ENCODE measurements at regions not wholly inside any gene's neighbourhood (a gene's known extent, or its start where the extent isn't known, plus 50 kb on each side); places are given as distances from the start of the nearest gene placed in this dataset.

GRCh38 chr10:128981881-128982615 lies 485.0 kb upstream of the MGMT start:
- TF ChIP-seq CTCF (IDR thresholded peaks at IDR 0.05; ENCODE audit: borderline replicate concordance, extremely low read depth, low read length, poor library complexity, severe bottlenecking), result no peak
- Histone ChIP-seq H3K27me3 (ENCODE audit: insufficient read depth, low read length, poor library complexity) (no peaks in the 10 kb centered on the region), H3K9ac (ENCODE audit: low read depth, low read length) (no peak overlapping the region), H3K9me3 (ENCODE audit: insufficient read depth, low read length, severe bottlenecking) (no peaks in the 10 kb centered on the region), H3K36me3 (ENCODE audit: insufficient read depth, low read length) (no peaks in the 10 kb centered on the region), H3K4me1 (ENCODE audit: insufficient read depth, low read length) (no peaks in the 10 kb centered on the region), H2AFZ (ENCODE audit: low read depth, low read length) (no peak overlapping the region), H4K20me1 (ENCODE audit: insufficient read depth, low read length) (no peaks in the 10 kb centered on the region), H3K27ac (ENCODE audit: low read length) (no peak overlapping the region), H3K4me3 (ENCODE audit: low read depth in 1 of 2, low read length in 2 of 2) (no peak overlapping the region), H3K4me2 (ENCODE audit: insufficient read depth, low read length) (no peak overlapping the region), H3K79me2 (ENCODE audit: insufficient read depth, low read length) (no peaks in the 10 kb centered on the region)
- DNase-seq (no peak), ATAC-seq (ENCODE audit: insufficient read depth, low read depth) (no peak)

GRCh38 chr10:128982616-128982915 lies 484.5 kb upstream of the MGMT start:
- no peak overlapping the region for H3K27ac ChIP-seq (ENCODE audit: low read length)
- H3K9me3 ChIP-seq (ENCODE audit: insufficient read depth, low read length, severe bottlenecking), result no peaks in the 10 kb centered on the region
- H3K4me1 ChIP-seq (ENCODE audit: insufficient read depth, low read length), result no peaks in the 10 kb centered on the region

GRCh38 chr10:128985036-128985435 lies 482.0 kb upstream of the MGMT start:
- Histone ChIP-seq H3K27me3 (ENCODE audit: insufficient read depth, low read length, poor library complexity) (no peaks in the 10 kb centered on the region), H3K4me1 (ENCODE audit: insufficient read depth, low read length) (no peaks in the 10 kb centered on the region), H4K20me1 (ENCODE audit: insufficient read depth, low read length) (no peaks in the 10 kb centered on the region), H3K4me3 (ENCODE audit: low read depth in 1 of 2, low read length in 2 of 2) (no peak overlapping the region), H3K9me3 (ENCODE audit: insufficient read depth, low read length, severe bottlenecking) (no peaks in the 10 kb centered on the region), H3K9ac (ENCODE audit: low read depth, low read length) (no peak overlapping the region), H2AFZ (ENCODE audit: low read depth, low read length) (no peak overlapping the region), H3K79me2 (ENCODE audit: insufficient read depth, low read length) (no peaks in the 10 kb centered on the region), H3K4me2 (ENCODE audit: insufficient read depth, low read length) (no peak overlapping the region), H3K36me3 (ENCODE audit: insufficient read depth, low read length) (no peaks in the 10 kb centered on the region), H3K27ac (ENCODE audit: low read length) (no peak overlapping the region)
- DNase-seq, result no peak
- no peak for ATAC-seq (ENCODE audit: insufficient read depth, low read depth)
- no peak for TF ChIP-seq EZH2 (IDR thresholded peaks at IDR 0.05; ENCODE audit: borderline replicate concordance, low read depth, low read length, severe bottlenecking)
- no peak for TF ChIP-seq CTCF (IDR thresholded peaks at IDR 0.05; ENCODE audit: borderline replicate concordance, extremely low read depth, low read length, poor library complexity, severe bottlenecking)

More at GRCh38 chr10:128982616-128982915, 484.5 kb upstream of the MGMT start:
- Histone ChIP-seq H3K9ac (ENCODE audit: low read depth, low read length) (no peak overlapping the region), H3K36me3 (ENCODE audit: insufficient read depth, low read length) (no peaks in the 10 kb centered on the region), H3K4me2 (ENCODE audit: insufficient read depth, low read length) (no peak overlapping the region), H3K27me3 (ENCODE audit: insufficient read depth, low read length, poor library complexity) (no peaks in the 10 kb centered on the region), H3K79me2 (ENCODE audit: insufficient read depth, low read length) (no peaks in the 10 kb centered on the region), H3K4me3 (ENCODE audit: low read depth in 1 of 2, low read length in 2 of 2) (no peak overlapping the region), H2AFZ (ENCODE audit: low read depth, low read length) (no peak overlapping the region), H4K20me1 (ENCODE audit: insufficient read depth, low read length) (no peaks in the 10 kb centered on the region)
- TF ChIP-seq EZH2 (IDR thresholded peaks at IDR 0.05; ENCODE audit: borderline replicate concordance, low read depth, low read length, severe bottlenecking) (no peak), CTCF (IDR thresholded peaks at IDR 0.05; ENCODE audit: borderline replicate concordance, extremely low read depth, low read length, poor library complexity, severe bottlenecking) (no peak)
- DNase-seq (no peak), ATAC-seq (ENCODE audit: insufficient read depth, low read depth) (no peak)
